Activated CD4-positive, CD25-positive, alpha-beta regulatory T cell treated with anti-CD3 and anti-CD28 coated beads, Interleukin-2, amount 50 U/mL, for 16 hours (primary cell): ENCODE measurements at regions not wholly inside any gene's neighbourhood (a gene's known extent, or its start where the extent isn't known, plus 50 kb on each side); places are given as distances from the start of the nearest gene placed in this dataset.
"Not testable (repeated sequence)": the region's sequence is repeated elsewhere in the genome, so short reads cannot be mapped to it uniquely, and the experiment has no call there.

Source experiments
- DNase-seq: peaks from one replicate; pipeline ENCODE4 v3.0.0-alpha.2; 2020; ENCODE audit warnings: low read depth, low spot score

GRCh38 chr15:88995449-88995848 lies 82.3 kb upstream of the MFGE8 start:
- no peak for DNase-seq

- DNase-seq, result no peak
Measured at GRCh38 chr15:88997531-88997930, 84.4 kb upstream of the MFGE8 start.

GRCh38 chr15:88998980-88999713 lies 86.0 kb upstream of the MFGE8 start:
- no peak for DNase-seq

GRCh38 chr15:89001708-89002275 lies 86.5 kb upstream of the ABHD2 start:
- DNase-seq, result not testable (repeated sequence)

GRCh38 chr15:89002281-89002761 lies 85.9 kb upstream of the ABHD2 start:
- DNase-seq, result no peak

GRCh38 chr15:89002830-89003229 lies 85.4 kb upstream of the ABHD2 start:
- no peak for DNase-seq

- DNase-seq, result no peak
Measured at GRCh38 chr15:89003865-89004725, 84.2 kb upstream of the ABHD2 start.

GRCh38 chr15:89004726-89005030 lies 83.6 kb upstream of the ABHD2 start:
- no peak for DNase-seq

- DNase-seq, result not testable (repeated sequence)
Measured at GRCh38 chr15:89007527-89007926, 80.7 kb upstream of the ABHD2 start.

- DNase-seq, result no peak
Measured at GRCh38 chr15:89007989-89008388, 80.3 kb upstream of the ABHD2 start.

- DNase-seq, result no peak
Measured at GRCh38 chr15:89009080-89009479, 79.2 kb upstream of the ABHD2 start.

GRCh38 chr15:89015412-89016097 lies 72.7 kb upstream of the ABHD2 start:
- DNase-seq, result no peak

- no peak for DNase-seq
Measured at GRCh38 chr15:89016549-89017041, 71.7 kb upstream of the ABHD2 start.

- peak; percentile 68 for DNase-seq
Measured at GRCh38 chr15:89017370-89018066, 70.7 kb upstream of the ABHD2 start.

- no peak for DNase-seq
Measured at GRCh38 chr15:89018207-89018606, 70.0 kb upstream of the ABHD2 start.

- DNase-seq, result no peak
Measured at GRCh38 chr15:89019436-89019835, 68.8 kb upstream of the ABHD2 start.

GRCh38 chr15:89021224-89021623 lies 67.0 kb upstream of the ABHD2 start:
- DNase-seq, result no peak

- DNase-seq, result not testable (repeated sequence)
Measured at GRCh38 chr15:89021886-89022285, 66.4 kb upstream of the ABHD2 start.

- no peak for DNase-seq
Measured at GRCh38 chr15:89023311-89023961, 64.8 kb upstream of the ABHD2 start.

GRCh38 chr15:89024418-89024817 lies 63.8 kb upstream of the ABHD2 start:
- no peak for DNase-seq

- no peak for DNase-seq
Measured at GRCh38 chr15:89026167-89026566, 62.1 kb upstream of the ABHD2 start.
